ENCODE measurements at regions not wholly inside any gene's neighbourhood (a gene's known extent, or its start where the extent isn't known, plus 50 kb on each side); places are given as distances from the start of the nearest gene placed in this dataset.

- Histone ChIP-seq H3K4me3 (ENCODE audit: low read length) (no peak overlapping the region), H3K27ac (ENCODE audit: low read length) (no peak overlapping the region), H3K9me2 (ENCODE audit: insufficient read depth, low read length) (no peaks in the 10 kb centered on the region), H4K20me1 (ENCODE audit: insufficient read depth) (no peaks in the 10 kb centered on the region), H3K79me2 (replicated peaks; ENCODE audit: insufficient read depth, low read length) (no peaks in the 10 kb centered on the region), H3K4me2 (ENCODE audit: low read length) (no peak overlapping the region), H3K9ac (ENCODE audit: low read length) (no peak overlapping the region), H3F3A (ENCODE audit: insufficient read depth, low read length, poor library complexity, severe bottlenecking) (no peaks in the 10 kb centered on the region), H2AFZ (ENCODE audit: low read depth, low read length) (no peak overlapping the region), H3K36me3 (ENCODE audit: insufficient read depth, low read length) (no peaks in the 10 kb centered on the region), H3K9me3 (ENCODE audit: low read length) (no peaks in the 10 kb centered on the region), H3K27me3 (ENCODE audit: insufficient read depth, low read depth, low read length) (no peaks in the 10 kb centered on the region)
- no peak for TF ChIP-seq TAF1 (IDR thresholded peaks at IDR 0.05; ENCODE audit: low read depth)
- no peak for TF ChIP-seq EZH2 (IDR thresholded peaks at IDR 0.05; ENCODE audit: borderline replicate concordance, insufficient read depth, low read length, poor library complexity, severe bottlenecking)
- TF ChIP-seq MXI1 (conservative IDR thresholded peaks at IDR 0.05; ENCODE audit: poor library complexity, severe bottlenecking), result no peak
- no peak for TF ChIP-seq RAD21 (conservative IDR thresholded peaks at IDR 0.05)
- no peak for TF ChIP-seq REST (IDR thresholded peaks at IDR 0.05; ENCODE audit: borderline replicate concordance)
- TF ChIP-seq CTCF (IDR thresholded peaks at IDR 0.05; ENCODE audit: poor library complexity, severe bottlenecking), result no peak
- TF ChIP-seq POLR2AphosphoS5 (IDR thresholded peaks at IDR 0.05), result no peak
- no peak for TF ChIP-seq EP300 (conservative IDR thresholded peaks at IDR 0.05; ENCODE audit: poor library complexity, severe bottlenecking)
- no peak for TF ChIP-seq SMC3 (conservative IDR thresholded peaks at IDR 0.05; ENCODE audit: poor library complexity)
These were observed 586.1 kb upstream of the DPPA4 start for GRCh38 chr3:109923431-109923830.

GRCh38 chr3:109924196-109924595, 586.9 kb upstream of the DPPA4 start:
- Histone ChIP-seq H3K4me2 (ENCODE audit: low read length) (no peak overlapping the region), H3K9me2 (ENCODE audit: insufficient read depth, low read length) (no peaks in the 10 kb centered on the region), H2AFZ (ENCODE audit: low read depth, low read length) (no peak overlapping the region), H4K20me1 (ENCODE audit: insufficient read depth) (no peaks in the 10 kb centered on the region), H3K27ac (ENCODE audit: low read length) (no peak overlapping the region), H3K79me2 (replicated peaks; ENCODE audit: insufficient read depth, low read length) (no peaks in the 10 kb centered on the region), H3K36me3 (ENCODE audit: insufficient read depth, low read length) (no peaks in the 10 kb centered on the region), H3F3A (ENCODE audit: insufficient read depth, low read length, poor library complexity, severe bottlenecking) (no peaks in the 10 kb centered on the region), H3K9ac (ENCODE audit: low read length) (no peak overlapping the region), H3K9me3 (ENCODE audit: low read length) (no peaks in the 10 kb centered on the region), H3K4me3 (ENCODE audit: low read length) (no peak overlapping the region), H3K27me3 (ENCODE audit: insufficient read depth, low read depth, low read length) (no peaks in the 10 kb centered on the region)
- TF ChIP-seq RAD21 (conservative IDR thresholded peaks at IDR 0.05) (no peak), REST (IDR thresholded peaks at IDR 0.05; ENCODE audit: borderline replicate concordance) (no peak), TAF1 (IDR thresholded peaks at IDR 0.05; ENCODE audit: low read depth) (no peak), MXI1 (conservative IDR thresholded peaks at IDR 0.05; ENCODE audit: poor library complexity, severe bottlenecking) (no peak), SMC3 (conservative IDR thresholded peaks at IDR 0.05; ENCODE audit: poor library complexity) (no peak), CTCF (IDR thresholded peaks at IDR 0.05; ENCODE audit: poor library complexity, severe bottlenecking) (no peak), EZH2 (IDR thresholded peaks at IDR 0.05; ENCODE audit: borderline replicate concordance, insufficient read depth, low read length, poor library complexity, severe bottlenecking) (no peak), EP300 (conservative IDR thresholded peaks at IDR 0.05; ENCODE audit: poor library complexity, severe bottlenecking) (no peak), POLR2AphosphoS5 (IDR thresholded peaks at IDR 0.05) (no peak)
